Nephron progenitor cell (in vitro differentiated cells): ENCODE measurements at regions not wholly inside any gene's neighbourhood (a gene's known extent, or its start where the extent isn't known, plus 50 kb on each side); places are given as distances from the start of the nearest gene placed in this dataset.

Experiments
- DNase-seq: peaks from one replicate; pipeline ENCODE4 v3.0.0; 2021
- H3K27ac Mint-ChIP-seq: 2 replicates; pipeline ENCODE4 v1.8.0; 2021; ENCODE audit warnings: mild to moderate bottlenecking, moderate library complexity, mixed read lengths
- H3K27me3 Mint-ChIP-seq: 2 replicates; pipeline ENCODE4 v1.8.0; 2021; ENCODE audit warnings: mild to moderate bottlenecking, low read depth, mixed read lengths; ENCODE audit not compliant: poor library complexity
- H3K36me3 Mint-ChIP-seq: 2 replicates; pipeline ENCODE4 v1.8.0; 2021; ENCODE audit warnings: low read depth, mixed read lengths
- H3K4me1 Mint-ChIP-seq: 2 replicates; pipeline ENCODE4 v1.8.0; 2021; ENCODE audit warnings: mixed read lengths
- H3K4me3 Mint-ChIP-seq: 2 replicates; pipeline ENCODE4 v1.8.0; 2021; ENCODE audit warnings: mild to moderate bottlenecking, moderate library complexity, mixed read lengths
- H3K9me3 Mint-ChIP-seq: 2 replicates; pipeline ENCODE4 v1.8.0; 2021; ENCODE audit warnings: mild to moderate bottlenecking, moderate library complexity, mixed read lengths
- CTCF ChIP-seq: fragments of 200-600 bp; sonication (generic); IDR thresholded peaks from 2 replicates; pipeline ENCODE4 v1.5.0; 2021; ENCODE audit warnings: antibody characterized with exemption

GRCh38 chr2:122062506-122062905 is 307.1 kb downstream of the TSN start:
- H3K4me3 Mint-ChIP-seq: no peak overlapping the region
- no peak overlapping the region for H3K27ac Mint-ChIP-seq
- no peaks in the 10 kb centered on the region for H3K36me3 Mint-ChIP-seq

GRCh38 chr2:122063716-122064115 is 308.3 kb downstream of the TSN start:
- no peak for DNase-seq
- H3K36me3 Mint-ChIP-seq: no peaks in the 10 kb centered on the region
- no peaks in the 10 kb centered on the region for H3K4me1 Mint-ChIP-seq
- no peak overlapping the region for H3K4me3 Mint-ChIP-seq
- TF ChIP-seq CTCF: no peak
- no peaks in the 10 kb centered on the region for H3K9me3 Mint-ChIP-seq
- H3K27ac Mint-ChIP-seq: no peak overlapping the region
- H3K27me3 Mint-ChIP-seq: no peaks in the 10 kb centered on the region

More at GRCh38 chr2:122062506-122062905, 307.1 kb downstream of the TSN start:
- no peak for DNase-seq
- no peaks in the 10 kb centered on the region for H3K27me3 Mint-ChIP-seq
- TF ChIP-seq CTCF: no peak
- H3K9me3 Mint-ChIP-seq: no peaks in the 10 kb centered on the region
- no peaks in the 10 kb centered on the region for H3K4me1 Mint-ChIP-seq

- no peak for TF ChIP-seq CTCF
- DNase-seq: no peak
- Mint-ChIP-seq H3K4me1 (no peaks in the 10 kb centered on the region), H3K9me3 (no peaks in the 10 kb centered on the region), H3K36me3 (no peaks in the 10 kb centered on the region), H3K4me3 (no peak overlapping the region), H3K27me3 (no peaks in the 10 kb centered on the region), H3K27ac (no peak overlapping the region)
Measured at GRCh38 chr2:122070241-122070731, 314.8 kb downstream of the TSN start.

- Mint-ChIP-seq H3K36me3 (no peaks in the 10 kb centered on the region), H3K9me3 (no peaks in the 10 kb centered on the region), H3K27ac (no peak overlapping the region), H3K27me3 (peaks cover 7% of the 10 kb centered on the region), H3K4me1 (no peaks in the 10 kb centered on the region), H3K4me3 (no peak overlapping the region)
- DNase-seq: no peak
- no peak for TF ChIP-seq CTCF
Measured at GRCh38 chr2:122072666-122073065, 317.2 kb downstream of the TSN start.

- H3K36me3 Mint-ChIP-seq: no peaks in the 10 kb centered on the region
- no peak overlapping the region for H3K27ac Mint-ChIP-seq
- no peak for TF ChIP-seq CTCF
- H3K4me3 Mint-ChIP-seq: no peak overlapping the region
- no peak for DNase-seq
- H3K4me1 Mint-ChIP-seq: no peaks in the 10 kb centered on the region
- H3K9me3 Mint-ChIP-seq: no peaks in the 10 kb centered on the region
- peaks cover 7% of the 10 kb centered on the region for H3K27me3 Mint-ChIP-seq
Measured at GRCh38 chr2:122074201-122074600, 318.8 kb downstream of the TSN start.

- Mint-ChIP-seq H3K9me3 (no peaks in the 10 kb centered on the region), H3K4me1 (no peaks in the 10 kb centered on the region), H3K27me3 (peaks cover 7% of the 10 kb centered on the region), H3K27ac (no peak overlapping the region), H3K4me3 (no peak overlapping the region), H3K36me3 (no peaks in the 10 kb centered on the region)
- no peak for DNase-seq
- TF ChIP-seq CTCF: no peak
Measured at GRCh38 chr2:122075381-122075780, 319.9 kb downstream of the TSN start.
